ENCODE measurements at regions not wholly inside any gene's neighbourhood (a gene's known extent, or its start where the extent isn't known, plus 50 kb on each side); places are given as distances from the start of the nearest gene placed in this dataset.

- Histone ChIP-seq H3K4me3 (replicated peaks; ENCODE audit: low read depth, low read length) (no peak overlapping the region), H3K36me3 (ENCODE audit: control insufficient read depth, insufficient read depth, low read length) (no peaks in the 10 kb centered on the region), H3K27me3 (replicated peaks; ENCODE audit: control insufficient read depth, insufficient read depth, low read length) (no peaks in the 10 kb centered on the region)
- no peak for TF ChIP-seq CTCF (IDR thresholded peaks at IDR 0.05; ENCODE audit: insufficient read depth, low read length, poor library complexity, severe bottlenecking)
- no peak for DNase-seq (ENCODE audit: extremely low read depth, insufficient read length)
These were observed 559.8 kb upstream of the TECRL start for GRCh38 chr4:64969081-64969480.

DNA sequence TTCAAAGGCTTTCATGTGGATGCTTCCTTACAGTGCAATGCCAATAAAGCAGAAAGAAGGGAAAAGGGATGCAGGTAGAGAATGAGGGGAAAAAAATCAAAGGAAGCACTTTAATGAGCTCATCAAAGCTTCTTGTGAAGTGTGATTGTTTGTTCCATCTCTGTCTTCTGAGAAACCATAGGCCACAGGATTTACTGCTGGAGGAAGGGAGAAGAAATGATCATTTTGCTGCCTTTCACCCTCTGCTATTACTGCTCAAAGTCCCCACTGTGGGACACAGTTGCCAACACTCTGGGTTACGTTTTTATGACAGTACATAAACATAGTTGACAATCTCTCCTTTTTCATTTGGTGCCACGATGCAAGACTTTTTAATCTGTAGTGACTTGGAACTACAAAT lies 558.0 kb upstream of the TECRL start:
- H3K36me3 ChIP-seq (ENCODE audit: control insufficient read depth, insufficient read depth, low read length): no peaks in the 10 kb centered on the region
- no peak overlapping the region for H3K4me3 ChIP-seq (replicated peaks; ENCODE audit: low read depth, low read length)
- DNase-seq (ENCODE audit: extremely low read depth, insufficient read length): no peak
- no peak for TF ChIP-seq CTCF (IDR thresholded peaks at IDR 0.05; ENCODE audit: insufficient read depth, low read length, poor library complexity, severe bottlenecking)
- no peaks in the 10 kb centered on the region for H3K27me3 ChIP-seq (replicated peaks; ENCODE audit: control insufficient read depth, insufficient read depth, low read length)

DNA sequence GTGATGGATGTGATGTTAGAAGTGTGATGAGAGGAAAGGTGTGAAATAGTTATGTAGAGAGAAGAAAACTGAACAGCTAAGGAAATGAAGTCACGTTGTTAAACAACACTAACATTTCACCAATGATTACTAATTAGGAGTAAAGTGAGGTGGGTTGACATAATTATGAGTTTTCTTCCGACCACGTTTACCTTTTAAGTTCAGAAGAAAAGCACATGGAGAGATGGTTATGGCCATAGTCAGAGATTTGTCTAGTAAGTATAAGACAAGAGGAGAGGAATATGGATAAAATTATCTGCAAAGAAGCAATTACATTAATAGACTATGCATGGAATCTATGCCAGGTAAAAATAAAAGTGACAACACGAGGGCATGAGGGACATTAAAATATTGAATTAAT lies 551.3 kb upstream of the TECRL start:
- DNase-seq (ENCODE audit: extremely low read depth, insufficient read length): no peak
- Histone ChIP-seq H3K36me3 (ENCODE audit: control insufficient read depth, insufficient read depth, low read length) (no peaks in the 10 kb centered on the region), H3K4me3 (replicated peaks; ENCODE audit: low read depth, low read length) (no peak overlapping the region), H3K27me3 (replicated peaks; ENCODE audit: control insufficient read depth, insufficient read depth, low read length) (no peaks in the 10 kb centered on the region)
- TF ChIP-seq CTCF (IDR thresholded peaks at IDR 0.05; ENCODE audit: insufficient read depth, low read length, poor library complexity, severe bottlenecking): no peak

DNA sequence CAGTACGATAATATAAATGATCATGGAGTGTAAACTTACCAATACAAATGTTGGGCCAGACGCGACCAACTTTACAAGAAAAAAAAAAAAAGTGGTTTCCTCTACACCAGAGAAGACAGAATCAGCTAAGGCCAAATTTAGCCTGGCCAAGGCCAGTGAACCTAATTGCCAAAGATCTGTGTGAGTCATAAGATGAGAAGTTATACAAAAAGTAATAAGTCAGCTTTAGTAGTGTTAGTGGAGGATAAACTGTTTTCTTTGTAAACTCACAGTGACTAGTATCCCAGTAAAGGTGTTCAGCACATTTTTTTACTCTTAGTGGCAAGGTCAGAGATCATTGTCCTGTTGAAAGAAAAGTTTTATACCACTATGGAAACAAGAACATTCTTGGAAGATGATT lies 531.4 kb upstream of the TECRL start:
- no peaks in the 10 kb centered on the region for H3K36me3 ChIP-seq (ENCODE audit: control insufficient read depth, insufficient read depth, low read length)
- H3K4me3 ChIP-seq (replicated peaks; ENCODE audit: low read depth, low read length): no peak overlapping the region
- H3K27me3 ChIP-seq (replicated peaks; ENCODE audit: control insufficient read depth, insufficient read depth, low read length): no peaks in the 10 kb centered on the region
- no peak for TF ChIP-seq CTCF (IDR thresholded peaks at IDR 0.05; ENCODE audit: insufficient read depth, low read length, poor library complexity, severe bottlenecking)
- DNase-seq (ENCODE audit: extremely low read depth, insufficient read length): no peak

- TF ChIP-seq CTCF (IDR thresholded peaks at IDR 0.05; ENCODE audit: insufficient read depth, low read length, poor library complexity, severe bottlenecking): no peak
- no peak for DNase-seq (ENCODE audit: extremely low read depth, insufficient read length)
- Histone ChIP-seq H3K4me3 (replicated peaks; ENCODE audit: low read depth, low read length) (no peak overlapping the region), H3K27me3 (replicated peaks; ENCODE audit: control insufficient read depth, insufficient read depth, low read length) (no peaks in the 10 kb centered on the region), H3K36me3 (ENCODE audit: control insufficient read depth, insufficient read depth, low read length) (no peaks in the 10 kb centered on the region)
These were observed 526.3 kb upstream of the TECRL start for GRCh38 chr4:64935469-64936001.

DNA sequence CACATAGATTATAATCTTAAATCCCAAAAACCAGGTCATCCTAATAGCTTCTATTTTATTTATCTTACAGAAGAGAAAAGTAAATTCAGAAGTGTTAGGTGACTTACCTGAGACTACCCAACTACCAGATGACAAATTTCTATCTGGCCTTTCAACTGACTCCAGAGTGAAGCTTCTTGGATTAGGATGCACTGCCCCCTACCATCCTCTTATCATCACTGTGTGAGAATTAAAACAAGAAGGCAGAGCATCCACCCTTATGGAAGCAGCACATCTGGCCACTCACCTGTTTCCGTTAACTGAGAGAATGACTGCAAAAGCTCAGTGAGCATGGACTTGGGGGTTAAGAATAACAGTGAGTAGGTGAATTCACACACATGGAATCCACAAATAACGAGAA lies 502.6 kb upstream of the TECRL start:
- H3K27me3 ChIP-seq (replicated peaks; ENCODE audit: control insufficient read depth, insufficient read depth, low read length): no peaks in the 10 kb centered on the region
- no peak for DNase-seq (ENCODE audit: extremely low read depth, insufficient read length)
- no peak for TF ChIP-seq CTCF (IDR thresholded peaks at IDR 0.05; ENCODE audit: insufficient read depth, low read length, poor library complexity, severe bottlenecking)
- H3K36me3 ChIP-seq (ENCODE audit: control insufficient read depth, insufficient read depth, low read length): no peaks in the 10 kb centered on the region
- H3K4me3 ChIP-seq (replicated peaks; ENCODE audit: low read depth, low read length): no peak overlapping the region
